ENCODE measurements at regions not wholly inside any gene's neighbourhood (a gene's known extent, or its start where the extent isn't known, plus 50 kb on each side); places are given as distances from the start of the nearest gene placed in this dataset.

DNA sequence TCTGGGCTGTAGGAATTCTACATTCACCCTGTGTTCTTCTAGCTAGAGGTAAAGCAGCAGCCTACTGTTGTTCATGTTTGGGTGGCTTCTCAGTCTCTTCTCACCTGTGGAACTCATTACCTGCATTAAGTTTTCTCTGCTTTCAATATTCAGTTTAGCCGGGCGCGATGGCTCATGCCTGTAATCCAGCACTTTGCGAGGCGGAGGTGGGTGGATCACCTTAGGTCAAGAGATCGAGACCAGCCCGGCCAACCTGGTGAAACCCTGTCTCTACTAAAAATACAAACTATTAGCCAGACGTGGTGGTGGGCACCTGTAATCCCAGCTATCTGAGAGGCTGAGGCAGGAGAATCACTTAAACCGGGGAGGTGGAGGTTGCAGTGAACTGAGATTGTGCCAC, 139.8 kb upstream of the UBE2E3 start:
- TF ChIP-seq CTCF (conservative IDR thresholded peaks at IDR 0.05) = no peak
- TF ChIP-seq EZH2 (IDR thresholded peaks at IDR 0.05; ENCODE audit: low read depth) = no peak
